Neuronal stem cell (in vitro differentiated cells): ENCODE measurements at regions not wholly inside any gene's neighbourhood (a gene's known extent, or its start where the extent isn't known, plus 50 kb on each side); places are given as distances from the start of the nearest gene placed in this dataset.

Experiments
- DNase-seq: peaks from one replicate; pipeline ENCODE4 v3.0.0-alpha.2; 2013; ENCODE audit warnings: low spot score
- H2AFZ ChIP-seq: one replicate; pipeline ENCODE4 v1.6.1; 2013; ENCODE audit warnings: mild to moderate bottlenecking, low read length, inconsistent platforms
- H2AK5ac ChIP-seq: 2 replicates; pipeline ENCODE4 v1.6.1; 2013; ENCODE audit warnings: low read depth, mild to moderate bottlenecking, inconsistent platforms, low read length, moderate library complexity, mixed read lengths
- H2BK120ac ChIP-seq: 2 replicates; pipeline ENCODE4 v1.6.1; 2013; ENCODE audit warnings: low read depth, mild to moderate bottlenecking, inconsistent platforms, low read length, moderate library complexity, mixed read lengths
- H2BK12ac ChIP-seq: one replicate; pipeline ENCODE4 v1.6.1; 2013; ENCODE audit warnings: low read length, inconsistent platforms
- H2BK15ac ChIP-seq: 2 replicates; pipeline ENCODE4 v1.6.1; 2013; ENCODE audit warnings: mild to moderate bottlenecking, low read length, inconsistent platforms, mixed read lengths
- H2BK5ac ChIP-seq: one replicate; pipeline ENCODE4 v1.6.1; 2013; ENCODE audit warnings: inconsistent platforms, mild to moderate bottlenecking, low read length, moderate library complexity
- H3K14ac ChIP-seq: one replicate; pipeline ENCODE4 v1.6.1; 2013; ENCODE audit warnings: low read length, inconsistent platforms
- H3K18ac ChIP-seq: 2 replicates; pipeline ENCODE4 v1.6.1; 2013; ENCODE audit warnings: low read length, inconsistent platforms
- H3K23ac ChIP-seq: 2 replicates; pipeline ENCODE4 v1.6.1; 2013; ENCODE audit warnings: low read depth, mild to moderate bottlenecking, mixed read lengths, low read length, inconsistent platforms; ENCODE audit not compliant: poor library complexity
- H3K27ac ChIP-seq: replicated peaks from 3 replicates; pipeline ENCODE4 v1.5.1; 2013; ENCODE audit warnings: low read length, inconsistent platforms
- H3K27me3 ChIP-seq, 3 experiments: 2 replicates each; pipeline ENCODE4 v1.6.1; 2013; ENCODE audit warnings: low read length in 3 of 3, mild to moderate bottlenecking in 2 of 3, inconsistent platforms in 1 of 3, low read depth in 1 of 3, mixed read lengths in 1 of 3, moderate library complexity in 1 of 3; ENCODE audit not compliant: control insufficient read depth in 3 of 3, insufficient read depth in 3 of 3
- H3K36me3 ChIP-seq, 2 donors: replicated peaks in 1 of 2; 2 replicates each; pipeline ENCODE4 v1.6.1; 2013; ENCODE audit warnings: low read length in 2 of 2; ENCODE audit not compliant: control insufficient read depth in 2 of 2, insufficient read depth in 2 of 2
- H3K4ac ChIP-seq: 2 replicates; pipeline ENCODE4 v1.6.1; 2013; ENCODE audit warnings: inconsistent platforms, mild to moderate bottlenecking, low read length, moderate library complexity
- H3K4me1 ChIP-seq, 2 donors: 1 replicate in 1 of 2; 2 replicates in 1 of 2; pipeline ENCODE4 v1.6.1; 2013; ENCODE audit warnings: low read length in 2 of 2, low read depth in 1 of 2; ENCODE audit not compliant: control insufficient read depth in 2 of 2, insufficient read depth in 1 of 2
- H3K4me2 ChIP-seq: one replicate; pipeline ENCODE4 v1.6.1; 2013; ENCODE audit warnings: mild to moderate bottlenecking, low read length, inconsistent platforms; ENCODE audit not compliant: insufficient read depth, poor library complexity, severe bottlenecking
- H3K4me3 ChIP-seq, 2 donors: 2 replicates each; pipeline ENCODE4 v1.5.1; 2013; ENCODE audit warnings: low read length in 2 of 2, mild to moderate bottlenecking in 2 of 2, inconsistent platforms in 1 of 2, moderate library complexity in 1 of 2
- H3K79me1 ChIP-seq: one replicate; pipeline ENCODE4 v1.6.1; 2013; ENCODE audit warnings: low read depth, mild to moderate bottlenecking, inconsistent platforms, low read length, moderate library complexity
- H3K9ac ChIP-seq: one replicate; pipeline ENCODE4 v1.6.1; 2013; ENCODE audit warnings: mild to moderate bottlenecking, low read depth, low read length, inconsistent platforms; ENCODE audit not compliant: poor library complexity
- H3K9me3 ChIP-seq, 2 donors: replicated peaks in 1 of 2; 2 replicates each; pipeline versions ENCODE3 to v1.6.1; 2013; ENCODE audit warnings: low read length in 2 of 2, mild to moderate bottlenecking in 2 of 2, inconsistent platforms in 1 of 2, low read depth in 1 of 2, mixed read lengths in 1 of 2, moderate library complexity in 1 of 2; ENCODE audit not compliant: control insufficient read depth in 2 of 2, insufficient read depth in 1 of 2
- H4K8ac ChIP-seq: one replicate; pipeline ENCODE4 v1.6.1; 2013; ENCODE audit warnings: low read depth, mild to moderate bottlenecking, inconsistent platforms, low read length, moderate library complexity
- H4K91ac ChIP-seq: one replicate; pipeline ENCODE4 v1.6.1; 2013; ENCODE audit warnings: low read length, low read depth, mild to moderate bottlenecking, inconsistent platforms; ENCODE audit not compliant: poor library complexity
- WGBS, 2 donors: extraction: QIAGEN DNeasy Blood & Tissue Kit; methylation state at CpG; one replicate each; pipeline ENCODE4 v1.1.7; 2013; ENCODE audit warnings: missing lambda C conversion rate in 2 of 2, mixed read lengths in 1 of 2; ENCODE audit not compliant: insufficient read length in 2 of 2, insufficient replicate concordance in 1 of 2; ENCODE audit errors: extremely low coverage in 2 of 2; 5-methylcytosine and 5-hydroxymethylcytosine counted together

- no peaks in the 10 kb centered on the region for H3K36me3 ChIP-seq
- no peak overlapping the region for H2BK15ac ChIP-seq
- H3K79me1 ChIP-seq: no peaks in the 10 kb centered on the region
- no peak for DNase-seq
- H4K91ac ChIP-seq: peak overlapping the region; percentile 5
- H3K27me3 ChIP-seq: peaks cover 0 to 14% (median 0%) of the 10 kb centered on the region in 3 experiments
- no peak overlapping the region for H3K4ac ChIP-seq
- H2BK120ac ChIP-seq: no peak overlapping the region
- H3K4me3 ChIP-seq: no peak overlapping the region
- H3K9me3 ChIP-seq: no peaks in the 10 kb centered on the region
- H3K4me1 ChIP-seq: peaks cover 0 to 12% of the 10 kb centered on the region in 2 donors
- H3K27ac ChIP-seq: no peak overlapping the region
- no peak overlapping the region for H2AFZ ChIP-seq
- H3K9ac ChIP-seq: no peak overlapping the region
- H2BK12ac ChIP-seq: no peak overlapping the region
- no peak overlapping the region for H3K4me2 ChIP-seq
- peak overlapping the region; percentile 72 for H2AK5ac ChIP-seq
- no peak overlapping the region for H3K14ac ChIP-seq
- H4K8ac ChIP-seq: no peak overlapping the region
- no peak overlapping the region for H3K18ac ChIP-seq
- no peak overlapping the region for H3K23ac ChIP-seq
- H2BK5ac ChIP-seq: peak overlapping the region; percentile 21
- WGBS, 2 donors: no CpG with 5 or more reads among the region's 13 CpGs
These were observed 115.8 kb upstream of the FGF3 start for GRCh38 chr11:69934861-69935494.

DNA sequence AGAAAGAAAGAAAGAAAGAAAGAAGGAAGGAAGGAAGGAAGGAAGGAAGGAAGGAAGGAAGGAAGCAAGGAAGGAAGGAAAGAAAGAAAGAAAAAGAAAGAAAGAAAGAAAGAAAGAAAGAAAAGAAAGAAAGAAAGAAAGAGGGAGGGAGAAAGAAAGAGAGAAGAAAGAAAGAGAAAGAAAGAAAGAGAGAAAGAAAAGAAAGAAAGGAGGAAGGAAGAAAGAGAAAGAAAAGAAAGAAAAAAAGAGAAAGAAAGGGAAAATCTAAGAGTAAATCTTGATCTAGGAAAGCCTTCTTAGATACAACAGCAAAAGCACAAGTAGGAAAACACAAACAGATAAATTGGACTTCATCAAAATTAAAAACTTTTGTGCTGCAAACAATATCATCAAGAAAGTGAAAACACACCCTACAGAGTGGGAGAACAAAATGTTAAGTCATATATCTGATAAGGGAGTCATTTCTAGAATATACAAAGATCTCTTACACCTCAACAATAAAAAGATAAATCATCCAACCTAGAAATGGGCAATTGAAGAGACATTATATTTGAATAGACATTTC lies 116.8 kb upstream of the FGF3 start:
- Histone ChIP-seq H3K27me3 (peaks cover 0 to 10% (median 0%) of the 10 kb centered on the region in 3 experiments), H3K18ac (no peak overlapping the region)

DNA sequence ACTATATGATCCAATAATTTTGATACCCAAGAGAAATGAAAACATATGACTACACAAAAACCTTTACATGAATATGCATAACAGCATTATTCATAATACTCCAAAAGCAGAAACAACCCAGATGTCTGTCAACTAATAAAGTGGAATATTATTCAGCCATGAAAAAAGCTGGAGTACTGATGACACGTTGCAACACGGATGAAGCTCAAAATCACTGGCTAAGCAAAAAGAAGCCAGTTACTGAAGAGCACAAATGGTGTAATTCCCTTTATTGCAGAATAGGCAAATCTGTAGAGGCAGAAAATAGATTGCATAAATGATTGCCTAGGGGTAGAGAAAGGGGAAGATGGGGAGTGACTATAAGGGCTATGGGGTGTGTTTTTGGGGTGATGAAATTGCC lies 117.6 kb upstream of the FGF3 start:
- Histone ChIP-seq H2BK120ac (no peak overlapping the region), H3K9ac (no peak overlapping the region), H3K36me3 (no peaks in the 10 kb centered on the region), H3K4me2 (no peak overlapping the region), H3K4me3 (no peak overlapping the region), H3K9me3 (no peaks in the 10 kb centered on the region), H2BK5ac (no peak overlapping the region), H4K8ac (no peak overlapping the region), H3K4ac (no peak overlapping the region), H3K14ac (no peak overlapping the region), H2BK12ac (no peak overlapping the region), H3K27ac (no peak overlapping the region), H2AK5ac (no peak overlapping the region), H2AFZ (no peak overlapping the region), H3K4me1 (peaks cover 0 to 16% of the 10 kb centered on the region in 2 donors), H3K23ac (no peak overlapping the region), H2BK15ac (no peak overlapping the region), H3K18ac (no peak overlapping the region), H4K91ac (no peak overlapping the region), H3K79me1 (no peaks in the 10 kb centered on the region), H3K27me3 (peaks cover 0 to 10% (median 0%) of the 10 kb centered on the region in 3 experiments)
- no CpG with 5 or more reads among the region's 2 CpGs for WGBS, 2 donors
- DNase-seq: no peak

More for the DNA sequence above, 116.8 kb upstream of the FGF3 start:
- H2BK12ac ChIP-seq: no peak overlapping the region
- H3K4me1 ChIP-seq: peaks cover 0 to 16% of the 10 kb centered on the region in 2 donors
- no peaks in the 10 kb centered on the region for H3K36me3 ChIP-seq
- no peak overlapping the region for H2BK120ac ChIP-seq
- no peak overlapping the region for H2BK5ac ChIP-seq
- H2BK15ac ChIP-seq: no peak overlapping the region
- no peak overlapping the region for H3K4me3 ChIP-seq
- no peak overlapping the region for H4K91ac ChIP-seq
- no peak overlapping the region for H3K27ac ChIP-seq
- H3K9ac ChIP-seq: no peak overlapping the region
- H3K4ac ChIP-seq: no peak overlapping the region
- no peaks in the 10 kb centered on the region for H3K79me1 ChIP-seq
- no peaks in the 10 kb centered on the region for H3K9me3 ChIP-seq
- no peak overlapping the region for H2AFZ ChIP-seq
- no peak overlapping the region for H3K4me2 ChIP-seq
- no peak overlapping the region for H2AK5ac ChIP-seq
- no peak for DNase-seq
- no peak overlapping the region for H3K23ac ChIP-seq
- no peak overlapping the region for H4K8ac ChIP-seq
- no peak overlapping the region for H3K14ac ChIP-seq

- no peak overlapping the region for H3K14ac ChIP-seq
- H3K79me1 ChIP-seq: no peaks in the 10 kb centered on the region
- no peak overlapping the region for H3K4ac ChIP-seq
- H3K4me2 ChIP-seq: no peak overlapping the region
- DNase-seq: no peak
- no peak overlapping the region for H3K27ac ChIP-seq
- H4K8ac ChIP-seq: no peak overlapping the region
- H3K9me3 ChIP-seq: no peaks in the 10 kb centered on the region
- no peak overlapping the region for H4K91ac ChIP-seq
- WGBS, 2 donors: no CpG with 5 or more reads among the region's 13 CpGs
- no peaks in the 10 kb centered on the region for H3K27me3 ChIP-seq
- H3K18ac ChIP-seq: peak overlapping the region; percentile 20
- no peaks in the 10 kb centered on the region for H3K36me3 ChIP-seq
- no peak overlapping the region for H2BK120ac ChIP-seq
- H2AK5ac ChIP-seq: no peak overlapping the region
- H3K9ac ChIP-seq: no peak overlapping the region
- H3K4me1 ChIP-seq: peaks cover 0 to 11% of the 10 kb centered on the region in 2 donors
- no peak overlapping the region for H2BK12ac ChIP-seq
- no peak overlapping the region for H2BK15ac ChIP-seq
- no peak overlapping the region for H2BK5ac ChIP-seq
- H3K4me3 ChIP-seq: peak overlapping the region in 1 of 2 donors; percentile 16
- no peak overlapping the region for H2AFZ ChIP-seq
- no peak overlapping the region for H3K23ac ChIP-seq
These were observed 119.0 kb upstream of the FGF3 start for GRCh38 chr11:69938206-69938605.
